ENCODE measurements at regions not wholly inside any gene's neighbourhood (a gene's known extent, or its start where the extent isn't known, plus 50 kb on each side); places are given as distances from the start of the nearest gene placed in this dataset.

DNA sequence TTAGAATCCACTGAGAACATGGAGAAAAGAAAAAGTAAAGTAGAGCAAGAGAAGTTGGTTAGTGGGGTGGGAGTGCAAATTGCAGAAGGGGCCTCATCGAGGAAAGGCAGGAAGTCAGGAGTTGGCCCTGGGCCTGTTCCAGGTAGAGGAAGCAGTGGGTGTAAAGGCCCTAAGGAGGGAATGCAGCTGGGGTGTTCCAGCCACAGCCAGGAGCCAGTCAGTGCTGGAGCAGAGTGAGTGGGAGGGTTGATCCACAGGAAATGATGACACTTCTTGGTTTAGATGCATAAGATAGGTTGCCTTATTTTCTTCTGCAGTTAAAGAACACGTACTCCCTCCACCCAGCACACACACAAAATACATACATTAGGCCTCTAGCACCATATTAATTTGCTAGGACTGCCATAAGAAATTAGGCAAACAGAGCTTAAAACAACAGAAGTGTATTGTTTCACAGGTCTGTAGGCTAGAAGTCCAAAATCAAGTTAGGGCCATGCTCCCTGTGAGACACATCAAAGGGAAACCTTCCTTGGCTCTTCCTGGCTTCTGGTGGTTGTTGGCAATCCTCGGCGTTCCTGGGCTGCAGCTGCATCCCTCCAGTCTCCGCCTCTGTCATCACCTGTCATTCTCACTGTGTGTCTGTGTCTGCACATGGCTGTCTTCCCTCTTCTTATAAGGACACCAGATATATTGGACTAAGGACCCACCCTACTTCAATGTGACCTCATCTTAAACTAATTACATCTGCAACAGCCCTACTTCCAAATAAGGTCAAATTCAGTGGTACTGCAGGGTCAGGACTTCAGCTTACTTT, 205.9 kb downstream of the AASDH start:
- TF ChIP-seq, protein P1, sequence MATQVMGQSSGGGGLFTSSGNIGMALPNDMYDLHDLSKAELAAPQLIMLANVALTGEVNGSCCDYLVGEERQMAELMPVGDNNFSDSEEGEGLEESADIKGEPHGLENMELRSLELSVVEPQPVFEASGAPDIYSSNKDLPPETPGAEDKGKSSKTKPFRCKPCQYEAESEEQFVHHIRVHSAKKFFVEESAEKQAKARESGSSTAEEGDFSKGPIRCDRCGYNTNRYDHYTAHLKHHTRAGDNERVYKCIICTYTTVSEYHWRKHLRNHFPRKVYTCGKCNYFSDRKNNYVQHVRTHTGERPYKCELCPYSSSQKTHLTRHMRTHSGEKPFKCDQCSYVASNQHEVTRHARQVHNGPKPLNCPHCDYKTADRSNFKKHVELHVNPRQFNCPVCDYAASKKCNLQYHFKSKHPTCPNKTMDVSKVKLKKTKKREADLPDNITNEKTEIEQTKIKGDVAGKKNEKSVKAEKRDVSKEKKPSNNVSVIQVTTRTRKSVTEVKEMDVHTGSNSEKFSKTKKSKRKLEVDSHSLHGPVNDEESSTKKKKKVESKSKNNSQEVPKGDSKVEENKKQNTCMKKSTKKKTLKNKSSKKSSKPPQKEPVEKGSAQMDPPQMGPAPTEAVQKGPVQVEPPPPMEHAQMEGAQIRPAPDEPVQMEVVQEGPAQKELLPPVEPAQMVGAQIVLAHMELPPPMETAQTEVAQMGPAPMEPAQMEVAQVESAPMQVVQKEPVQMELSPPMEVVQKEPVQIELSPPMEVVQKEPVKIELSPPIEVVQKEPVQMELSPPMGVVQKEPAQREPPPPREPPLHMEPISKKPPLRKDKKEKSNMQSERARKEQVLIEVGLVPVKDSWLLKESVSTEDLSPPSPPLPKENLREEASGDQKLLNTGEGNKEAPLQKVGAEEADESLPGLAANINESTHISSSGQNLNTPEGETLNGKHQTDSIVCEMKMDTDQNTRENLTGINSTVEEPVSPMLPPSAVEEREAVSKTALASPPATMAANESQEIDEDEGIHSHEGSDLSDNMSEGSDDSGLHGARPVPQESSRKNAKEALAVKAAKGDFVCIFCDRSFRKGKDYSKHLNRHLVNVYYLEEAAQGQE (IDR thresholded peaks at IDR 0.05; ENCODE audit: insufficient read depth in 1 of 2, low read depth in 2 of 2, low read length in 2 of 2) = no peak
- no peak for TF ChIP-seq POLR2AphosphoS5 (IDR thresholded peaks at IDR 0.05; ENCODE audit: low read depth, low read length)
